ENCODE measurements at regions not wholly inside any gene's neighbourhood (a gene's known extent, or its start where the extent isn't known, plus 50 kb on each side); places are given as distances from the start of the nearest gene placed in this dataset.

GRCh38 chr1:208298593-208299269, 54.5 kb upstream of the PLXNA2 start:
- no peaks in the 10 kb centered on the region for H3K4me1 Mint-ChIP-seq
- no peak for ATAC-seq
- H3K36me3 Mint-ChIP-seq, result no peaks in the 10 kb centered on the region
- H3K9me3 Mint-ChIP-seq, result no peaks in the 10 kb centered on the region
- no peak overlapping the region for H3K4me3 Mint-ChIP-seq
- peaks cover 15 to 68% (median 38%) of the 10 kb centered on the region in 5 donors for H3K27me3 Mint-ChIP-seq
- H3K27ac Mint-ChIP-seq, result no peak overlapping the region
- no peak for DNase-seq
- POLR2A ChIA-PET, result no interaction called here

GRCh38 chr1:208300084-208300770, 56.0 kb upstream of the PLXNA2 start:
- Mint-ChIP-seq H3K4me3 (no peak overlapping the region), H3K36me3 (no peaks in the 10 kb centered on the region), H3K27me3 (peaks cover 10 to 65% (median 36%) of the 10 kb centered on the region in 5 donors), H3K27ac (no peak overlapping the region), H3K4me1 (no peaks in the 10 kb centered on the region), H3K9me3 (no peaks in the 10 kb centered on the region)
- DNase-seq, result no peak
- no peak for ATAC-seq
- POLR2A ChIA-PET, result no interaction called here

- Mint-ChIP-seq H3K4me3 (no peak overlapping the region), H3K4me1 (no peaks in the 10 kb centered on the region), H3K27ac (no peak overlapping the region), H3K36me3 (no peaks in the 10 kb centered on the region), H3K27me3 (peaks cover 7 to 52% (median 30%) of the 10 kb centered on the region in 5 donors), H3K9me3 (no peaks in the 10 kb centered on the region)
- no peak for ATAC-seq
- DNase-seq, result no peak
- POLR2A ChIA-PET, result no interaction called here
Measured at GRCh38 chr1:208302699-208303238, 58.6 kb upstream of the PLXNA2 start.

- H3K9me3 Mint-ChIP-seq, result no peaks in the 10 kb centered on the region
- H3K4me1 Mint-ChIP-seq, result no peaks in the 10 kb centered on the region
- H3K36me3 Mint-ChIP-seq, result no peaks in the 10 kb centered on the region
- POLR2A ChIA-PET, result no interaction called here
- ATAC-seq (no peak), DNase-seq (no peak)
- H3K4me3 Mint-ChIP-seq, result no peak overlapping the region
- peaks cover 9 to 52% (median 30%) of the 10 kb centered on the region in 5 donors for H3K27me3 Mint-ChIP-seq
- H3K27ac Mint-ChIP-seq, result no peak overlapping the region
Measured at GRCh38 chr1:208303743-208304712, 59.8 kb upstream of the PLXNA2 start.

GRCh38 chr1:208308221-208308620, 64.0 kb upstream of the PLXNA2 start:
- Mint-ChIP-seq H3K9me3 (no peaks in the 10 kb centered on the region), H3K4me1 (no peaks in the 10 kb centered on the region), H3K27me3 (peaks cover 9 to 38% (median 15%) of the 10 kb centered on the region in 5 donors), H3K4me3 (no peak overlapping the region), H3K27ac (no peak overlapping the region), H3K36me3 (no peaks in the 10 kb centered on the region)
- ATAC-seq, result no peak
- DNase-seq, result no peak
- POLR2A ChIA-PET, result no interaction called here

GRCh38 chr1:208309771-208310170, 65.6 kb upstream of the PLXNA2 start:
- H3K27ac Mint-ChIP-seq, result no peak overlapping the region
- H3K4me3 Mint-ChIP-seq, result no peak overlapping the region
- H3K27me3 Mint-ChIP-seq, result peaks cover 10 to 50% (median 13%) of the 10 kb centered on the region in 5 donors
- no peaks in the 10 kb centered on the region for H3K4me1 Mint-ChIP-seq
- POLR2A ChIA-PET, result no interaction called here
- no peaks in the 10 kb centered on the region for H3K9me3 Mint-ChIP-seq
- no peak for DNase-seq
- no peak for ATAC-seq
- no peaks in the 10 kb centered on the region for H3K36me3 Mint-ChIP-seq

GRCh38 chr1:208312706-208313105, 68.5 kb upstream of the PLXNA2 start:
- POLR2A ChIA-PET, result no interaction called here
- no peak overlapping the region for H3K4me3 Mint-ChIP-seq
- ATAC-seq (no peak), DNase-seq (no peak)
- no peak overlapping the region for H3K27ac Mint-ChIP-seq
- no peaks in the 10 kb centered on the region for H3K36me3 Mint-ChIP-seq
- H3K27me3 Mint-ChIP-seq, result peaks cover 11 to 52% (median 21%) of the 10 kb centered on the region in 5 donors
- H3K4me1 Mint-ChIP-seq, result no peaks in the 10 kb centered on the region
- H3K9me3 Mint-ChIP-seq, result no peaks in the 10 kb centered on the region

GRCh38 chr1:208314431-208314830, 70.2 kb upstream of the PLXNA2 start:
- H3K4me1 Mint-ChIP-seq, result no peaks in the 10 kb centered on the region
- no peaks in the 10 kb centered on the region for H3K9me3 Mint-ChIP-seq
- DNase-seq (no peak), ATAC-seq (no peak)
- no peak overlapping the region for H3K27ac Mint-ChIP-seq
- POLR2A ChIA-PET, result no interaction called here
- no peaks in the 10 kb centered on the region for H3K36me3 Mint-ChIP-seq
- no peak overlapping the region for H3K4me3 Mint-ChIP-seq
- H3K27me3 Mint-ChIP-seq, result peaks cover 15 to 69% (median 24%) of the 10 kb centered on the region in 5 donors

- H3K4me3 Mint-ChIP-seq, result no peak overlapping the region
- no peak overlapping the region for H3K27ac Mint-ChIP-seq
- no peaks in the 10 kb centered on the region for H3K9me3 Mint-ChIP-seq
- H3K36me3 Mint-ChIP-seq, result no peaks in the 10 kb centered on the region
- ATAC-seq (no peak), DNase-seq (no peak)
- POLR2A ChIA-PET, result no interaction called here
- H3K27me3 Mint-ChIP-seq, result peaks cover 8 to 59% (median 25%) of the 10 kb centered on the region in 5 donors
- H3K4me1 Mint-ChIP-seq, result no peaks in the 10 kb centered on the region
Measured at GRCh38 chr1:208318150-208318734, 74.1 kb upstream of the PLXNA2 start.

- no peaks in the 10 kb centered on the region for H3K36me3 Mint-ChIP-seq
- H3K27me3 Mint-ChIP-seq, result peaks cover 9 to 59% (median 20%) of the 10 kb centered on the region in 5 donors
- POLR2A ChIA-PET, result no interaction called here
Measured at GRCh38 chr1:208324005-208324404, 79.8 kb upstream of the PLXNA2 start.

GRCh38 chr1:208326033-208326432, 81.8 kb upstream of the PLXNA2 start:
- DNase-seq (no peak), ATAC-seq (no peak)
- Mint-ChIP-seq H3K36me3 (no peaks in the 10 kb centered on the region), H3K9me3 (no peaks in the 10 kb centered on the region), H3K4me1 (no peaks in the 10 kb centered on the region), H3K4me3 (no peak overlapping the region), H3K27ac (no peak overlapping the region), H3K27me3 (peaks cover 14 to 59% (median 16%) of the 10 kb centered on the region in 5 donors)
- POLR2A ChIA-PET, result no interaction called here

More at GRCh38 chr1:208324005-208324404, 79.8 kb upstream of the PLXNA2 start:
- Mint-ChIP-seq H3K4me1 (no peaks in the 10 kb centered on the region), H3K27ac (no peak overlapping the region), H3K9me3 (no peaks in the 10 kb centered on the region), H3K4me3 (no peak overlapping the region)
- ATAC-seq (no peak), DNase-seq (no peak)

- Mint-ChIP-seq H3K36me3 (no peaks in the 10 kb centered on the region), H3K4me1 (no peaks in the 10 kb centered on the region), H3K9me3 (no peaks in the 10 kb centered on the region), H3K27me3 (peaks cover 23 to 79% (median 26%) of the 10 kb centered on the region in 5 donors), H3K4me3 (no peak overlapping the region), H3K27ac (no peak overlapping the region)
- no peak for ATAC-seq
- POLR2A ChIA-PET, result no interaction called here
- no peak for DNase-seq
Measured at GRCh38 chr1:208329300-208329699, 85.1 kb upstream of the PLXNA2 start.

All from naive thymus-derived CD8-positive, alpha-beta T cell (primary cell).